Peyer's patch (tissue), 4 donors: ENCODE measurements at regions not wholly inside any gene's neighbourhood (a gene's known extent, or its start where the extent isn't known, plus 50 kb on each side); places are given as distances from the start of the nearest gene placed in this dataset.

Source experiments
- DNase-seq, 3 donors: peaks; one replicate each; pipeline ENCODE4 v3.0.0-alpha.2; 2017 to 2019
- H3K27ac ChIP-seq, 4 donors: fragments of 200-600 bp; sonication (generic); one replicate each; pipeline ENCODE4 v1.5.1; 2016 to 2019
- H3K27me3 ChIP-seq, 2 donors: fragments of 200-600 bp; sonication (generic); one replicate each; pipeline ENCODE4 v1.5.1; 2019
- H3K36me3 ChIP-seq, 3 donors: fragments of 200-600 bp; sonication (generic); one replicate each; pipeline ENCODE4 v1.5.1; 2016 to 2019
- H3K4me1 ChIP-seq, 4 donors: fragments of 200-600 bp; sonication (generic); one replicate each; pipeline ENCODE4 v1.5.1; 2016 to 2019
- H3K4me3 ChIP-seq, 4 donors: fragments of 200-600 bp; sonication (generic); 1 replicate in 3 of 4; 2 replicates in 1 of 4; pipeline ENCODE4 v1.5.1; 2016 to 2019; ENCODE audit warnings: mild to moderate bottlenecking in 1 of 4
- H3K9me3 ChIP-seq, 4 donors: fragments of 200-600 bp; sonication (generic); one replicate each; pipeline ENCODE4 v1.5.1; 2016 to 2019; ENCODE audit warnings: mild to moderate bottlenecking in 1 of 4
- POLR2A ChIP-seq, 2 donors: fragments of 450-650 bp; IDR thresholded peaks; one replicate each; pipeline ENCODE4 v1.5.1; 2017; ENCODE audit warnings: antibody characterized with exemption in 2 of 2, mild to moderate bottlenecking in 2 of 2, moderate library complexity in 2 of 2
- TF ChIP-seq, protein P1 (sequence below), 6 experiments: fragments of 450-650 bp in 4 of 6; fragments of 200-600 bp in 2 of 6; sonication (generic) in 1 of 6; IDR thresholded peaks; one replicate each; pipeline ENCODE4 v1.5.1; 2017 to 2019; ENCODE audit warnings: antibody characterized with exemption in 6 of 6, mild to moderate bottlenecking in 3 of 6, moderate library complexity in 1 of 6

DNA sequence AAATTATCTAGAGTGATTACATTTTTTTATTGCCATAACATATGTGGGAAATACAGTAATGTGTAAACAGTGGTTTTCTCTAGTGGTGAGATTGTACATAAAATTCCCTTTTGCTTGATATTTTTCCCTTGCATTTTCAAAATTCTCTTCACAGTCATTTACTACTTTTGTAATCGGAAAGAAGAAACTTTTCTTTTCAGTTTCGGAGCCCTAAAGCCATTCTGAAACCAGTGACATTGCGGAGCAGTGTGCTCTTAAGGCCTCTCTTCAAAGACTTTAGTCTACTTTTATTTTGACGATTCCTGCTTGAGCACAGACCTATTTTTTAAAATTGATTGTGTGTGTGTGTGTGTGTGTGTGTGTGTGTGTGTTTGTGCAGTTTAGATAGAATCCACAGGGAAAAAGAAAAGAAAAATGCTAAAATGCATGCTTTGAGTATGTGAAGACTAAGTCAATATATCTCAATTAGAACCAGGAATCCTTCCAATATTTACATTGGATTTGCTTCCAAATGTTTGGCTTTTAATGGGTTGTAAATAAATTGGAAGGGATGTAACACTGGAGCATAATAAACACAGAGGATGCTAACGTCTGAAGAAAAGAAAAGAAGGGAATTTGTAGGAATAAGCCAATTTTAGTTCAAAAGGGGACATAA lies 357.4 kb downstream of the RND3 start:
- no peak for DNase-seq
- Histone ChIP-seq H3K27ac (no peak overlapping the region), H3K4me3 (no peak overlapping the region), H3K9me3 (no peaks in the 10 kb centered on the region), H3K36me3 (no peaks in the 10 kb centered on the region), H3K4me1 (no peaks in the 10 kb centered on the region), H3K27me3 (no peaks in the 10 kb centered on the region)
- no peak for TF ChIP-seq POLR2A (IDR thresholded peaks at IDR 0.05)
- TF ChIP-seq, protein P1, sequence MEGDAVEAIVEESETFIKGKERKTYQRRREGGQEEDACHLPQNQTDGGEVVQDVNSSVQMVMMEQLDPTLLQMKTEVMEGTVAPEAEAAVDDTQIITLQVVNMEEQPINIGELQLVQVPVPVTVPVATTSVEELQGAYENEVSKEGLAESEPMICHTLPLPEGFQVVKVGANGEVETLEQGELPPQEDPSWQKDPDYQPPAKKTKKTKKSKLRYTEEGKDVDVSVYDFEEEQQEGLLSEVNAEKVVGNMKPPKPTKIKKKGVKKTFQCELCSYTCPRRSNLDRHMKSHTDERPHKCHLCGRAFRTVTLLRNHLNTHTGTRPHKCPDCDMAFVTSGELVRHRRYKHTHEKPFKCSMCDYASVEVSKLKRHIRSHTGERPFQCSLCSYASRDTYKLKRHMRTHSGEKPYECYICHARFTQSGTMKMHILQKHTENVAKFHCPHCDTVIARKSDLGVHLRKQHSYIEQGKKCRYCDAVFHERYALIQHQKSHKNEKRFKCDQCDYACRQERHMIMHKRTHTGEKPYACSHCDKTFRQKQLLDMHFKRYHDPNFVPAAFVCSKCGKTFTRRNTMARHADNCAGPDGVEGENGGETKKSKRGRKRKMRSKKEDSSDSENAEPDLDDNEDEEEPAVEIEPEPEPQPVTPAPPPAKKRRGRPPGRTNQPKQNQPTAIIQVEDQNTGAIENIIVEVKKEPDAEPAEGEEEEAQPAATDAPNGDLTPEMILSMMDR (IDR thresholded peaks at IDR 0.05): no peak

- Histone ChIP-seq H3K27ac (no peak overlapping the region), H3K4me1 (no peaks in the 10 kb centered on the region), H3K4me3 (no peak overlapping the region), H3K36me3 (no peaks in the 10 kb centered on the region), H3K9me3 (no peaks in the 10 kb centered on the region), H3K27me3 (no peaks in the 10 kb centered on the region)
- no peak for DNase-seq
- no peak for TF ChIP-seq POLR2A (IDR thresholded peaks at IDR 0.05)
- TF ChIP-seq, protein P1 (IDR thresholded peaks at IDR 0.05): no peak
These were observed 359.5 kb downstream of the RND3 start for GRCh38 chr2:150127995-150128394.

- DNase-seq: no peak
- Histone ChIP-seq H3K27ac (no peak overlapping the region), H3K36me3 (no peaks in the 10 kb centered on the region), H3K9me3 (no peaks in the 10 kb centered on the region), H3K4me1 (no peaks in the 10 kb centered on the region), H3K4me3 (no peak overlapping the region), H3K27me3 (no peaks in the 10 kb centered on the region)
- TF ChIP-seq, protein P1 (IDR thresholded peaks at IDR 0.05): no peak
- TF ChIP-seq POLR2A (IDR thresholded peaks at IDR 0.05): no peak
These were observed 360.0 kb downstream of the RND3 start for GRCh38 chr2:150127346-150127990.

- Histone ChIP-seq H3K27ac (no peak overlapping the region), H3K4me1 (no peaks in the 10 kb centered on the region), H3K9me3 (no peaks in the 10 kb centered on the region), H3K4me3 (no peak overlapping the region), H3K36me3 (no peaks in the 10 kb centered on the region), H3K27me3 (no peaks in the 10 kb centered on the region)
- no peak for DNase-seq
- TF ChIP-seq, protein P1 (IDR thresholded peaks at IDR 0.05): no peak
These were observed 360.6 kb downstream of the RND3 start for GRCh38 chr2:150126839-150127238.

- H3K36me3 ChIP-seq: no peaks in the 10 kb centered on the region
- H3K4me3 ChIP-seq: no peak overlapping the region
- no peaks in the 10 kb centered on the region for H3K27me3 ChIP-seq
- no peak for TF ChIP-seq POLR2A (IDR thresholded peaks at IDR 0.05)
- TF ChIP-seq, protein P1 (IDR thresholded peaks at IDR 0.05): no peak
- no peaks in the 10 kb centered on the region for H3K4me1 ChIP-seq
- no peak overlapping the region for H3K27ac ChIP-seq
- DNase-seq: no peak
- no peaks in the 10 kb centered on the region for H3K9me3 ChIP-seq
These were observed 361.2 kb downstream of the RND3 start for GRCh38 chr2:150126143-150126740.
